ENCODE measurements at regions not wholly inside any gene's neighbourhood (a gene's known extent, or its start where the extent isn't known, plus 50 kb on each side); places are given as distances from the start of the nearest gene placed in this dataset.

- no peaks in the 10 kb centered on the region for H3K9me3 ChIP-seq
- H3K27me3 ChIP-seq (ENCODE audit: insufficient read depth in 3 of 3, low read length in 2 of 3), result no peaks in the 10 kb centered on the region
- ATAC-seq, result no peak
- 24 to 31% (median 25%) methylated on average over 10 of the region's 10 CpGs for WGBS, 3 donors
- H3K36me3 ChIP-seq (ENCODE audit: insufficient read depth in 1 of 2, low read depth in 1 of 2), result no peaks in the 10 kb centered on the region
- H3K4me1 ChIP-seq, result no peaks in the 10 kb centered on the region
- intact Hi-C loops (cut with DNase I), result no loop called here
- DNase-seq, result no peak
- peak; percentile 33 for TF ChIP-seq CTCF (IDR thresholded peaks at IDR 0.05)
- no peak overlapping the region for H3K4me3 ChIP-seq
- H3K27ac ChIP-seq, result no peak overlapping the region
Observed at GRCh38 chr2:58571181-58571852, 330.2 kb upstream of the FANCL start.

- Histone ChIP-seq H3K36me3 (ENCODE audit: insufficient read depth in 1 of 2, low read depth in 1 of 2) (no peaks in the 10 kb centered on the region), H3K4me1 (no peaks in the 10 kb centered on the region), H3K9me3 (no peaks in the 10 kb centered on the region), H3K4me3 (no peak overlapping the region), H3K27ac (no peak overlapping the region), H3K27me3 (ENCODE audit: insufficient read depth in 3 of 3, low read length in 2 of 3) (no peaks in the 10 kb centered on the region)
- ATAC-seq (no peak), DNase-seq (no peak)
- no peak for TF ChIP-seq CTCF (IDR thresholded peaks at IDR 0.05)
- 29 to 39% (median 38%) methylated on average over 7 of the region's 7 CpGs for WGBS, 3 donors
- intact Hi-C loops (cut with DNase I), result no loop called here
Observed at GRCh38 chr2:58569475-58570185, 328.5 kb upstream of the FANCL start.

GRCh38 chr2:58568901-58569300, 327.8 kb upstream of the FANCL start:
- H3K36me3 ChIP-seq (ENCODE audit: insufficient read depth in 1 of 2, low read depth in 1 of 2), result no peaks in the 10 kb centered on the region
- no peaks in the 10 kb centered on the region for H3K9me3 ChIP-seq
- intact Hi-C loops (cut with DNase I), result no loop called here
- ATAC-seq (no peak), DNase-seq (no peak)
- no peaks in the 10 kb centered on the region for H3K27me3 ChIP-seq (ENCODE audit: insufficient read depth in 3 of 3, low read length in 2 of 3)
- H3K4me3 ChIP-seq, result no peak overlapping the region
- WGBS, 3 donors, result 32 to 38% (median 38%) methylated on average over 2 of the region's 2 CpGs
- no peak for TF ChIP-seq CTCF (IDR thresholded peaks at IDR 0.05)
- no peaks in the 10 kb centered on the region for H3K4me1 ChIP-seq
- H3K27ac ChIP-seq, result no peak overlapping the region

GRCh38 chr2:58562276-58562675, 321.2 kb upstream of the FANCL start:
- no peak for DNase-seq
- H3K4me3 ChIP-seq, result no peak overlapping the region
- intact Hi-C loops (cut with DNase I), result no loop called here

More at GRCh38 chr2:58562276-58562675, 321.2 kb upstream of the FANCL start:
- Histone ChIP-seq H3K27ac (no peak overlapping the region), H3K4me1 (no peaks in the 10 kb centered on the region), H3K27me3 (ENCODE audit: insufficient read depth in 3 of 3, low read length in 2 of 3) (no peaks in the 10 kb centered on the region), H3K9me3 (no peaks in the 10 kb centered on the region), H3K36me3 (ENCODE audit: insufficient read depth in 1 of 2, low read depth in 1 of 2) (no peaks in the 10 kb centered on the region)
- WGBS, 3 donors, result 49 to 50% (median 50%) methylated on average over 2 of the region's 2 CpGs
- ATAC-seq, result no peak
- no peak for TF ChIP-seq CTCF (IDR thresholded peaks at IDR 0.05)
